HG02884 (cell line): ENCODE measurements at regions not wholly inside any gene's neighbourhood (a gene's known extent, or its start where the extent isn't known, plus 50 kb on each side); places are given as distances from the start of the nearest gene placed in this dataset.
"Not testable (repeated sequence)": the region's sequence is repeated elsewhere in the genome, so short reads cannot be mapped to it uniquely, and the experiment has no call there.

Experiments
- ATAC-seq: cut with Tn5 transposase; IDR thresholded peaks from one replicate; pipeline ENCODE4 v1.9.1; 2021; ENCODE audit warnings: mild to moderate bottlenecking, moderate library complexity; ENCODE audit not compliant: unreplicated experiment

GRCh38 chr2:6103372-6103771 is 411.2 kb downstream of the SOX11 start:
- no peak for ATAC-seq

- ATAC-seq, result no peak
Observed at GRCh38 chr2:6103949-6104348, 411.8 kb downstream of the SOX11 start.

GRCh38 chr2:6107290-6107689 is 415.1 kb downstream of the SOX11 start:
- ATAC-seq, result no peak

GRCh38 chr2:6109831-6110230 is 417.6 kb downstream of the SOX11 start:
- no peak for ATAC-seq

- no peak for ATAC-seq
Observed at GRCh38 chr2:6111781-6112261, 419.6 kb downstream of the SOX11 start.

GRCh38 chr2:6113786-6114185 is 421.6 kb downstream of the SOX11 start:
- ATAC-seq, result no peak

GRCh38 chr2:6127718-6128117 is 435.5 kb downstream of the SOX11 start:
- no peak for ATAC-seq

- ATAC-seq, result no peak
Observed at GRCh38 chr2:6139142-6139541, 447.0 kb downstream of the SOX11 start.

GRCh38 chr2:6139916-6140315 is 447.7 kb downstream of the SOX11 start:
- no peak for ATAC-seq

- ATAC-seq, result no peak
Observed at GRCh38 chr2:6140509-6140908, 448.3 kb downstream of the SOX11 start.

- ATAC-seq, result no peak
Observed at GRCh38 chr2:6143812-6144211, 451.6 kb downstream of the SOX11 start.

- not testable (repeated sequence) for ATAC-seq
Observed at GRCh38 chr2:6147215-6147614, 455.0 kb downstream of the SOX11 start.

- ATAC-seq, result no peak
Observed at GRCh38 chr2:6148882-6149281, 456.7 kb downstream of the SOX11 start.

GRCh38 chr2:6159606-6160005 is 467.4 kb downstream of the SOX11 start:
- no peak for ATAC-seq

- no peak for ATAC-seq
Observed at GRCh38 chr2:6163932-6164331, 471.7 kb downstream of the SOX11 start.

- no peak for ATAC-seq
Observed at GRCh38 chr2:6164986-6165747, 473.0 kb downstream of the SOX11 start.

- no peak for ATAC-seq
Observed at GRCh38 chr2:6167592-6168138, 475.5 kb downstream of the SOX11 start.

- peak; percentile 55 for ATAC-seq
Observed at GRCh38 chr2:6168485-6168884, 476.3 kb downstream of the SOX11 start.

- no peak for ATAC-seq
Observed at GRCh38 chr2:6171294-6171693, 479.1 kb downstream of the SOX11 start.

GRCh38 chr2:6177811-6178210 is 485.6 kb downstream of the SOX11 start:
- no peak for ATAC-seq

GRCh38 chr2:6181525-6181924 is 489.3 kb downstream of the SOX11 start:
- ATAC-seq, result no peak

GRCh38 chr2:6181926-6182325 is 489.7 kb downstream of the SOX11 start:
- no peak for ATAC-seq

- ATAC-seq, result no peak
Observed at GRCh38 chr2:6183226-6183625, 491.0 kb downstream of the SOX11 start.
